Suppressor macrophage treated with lipopolysaccharide for 4 hours (primary cell): ENCODE measurements at regions not wholly inside any gene's neighbourhood (a gene's known extent, or its start where the extent isn't known, plus 50 kb on each side); places are given as distances from the start of the nearest gene placed in this dataset.

Source experiments
- DNase-seq: peaks from one replicate; pipeline ENCODE4 v3.0.0-alpha.2; 2020

DNA sequence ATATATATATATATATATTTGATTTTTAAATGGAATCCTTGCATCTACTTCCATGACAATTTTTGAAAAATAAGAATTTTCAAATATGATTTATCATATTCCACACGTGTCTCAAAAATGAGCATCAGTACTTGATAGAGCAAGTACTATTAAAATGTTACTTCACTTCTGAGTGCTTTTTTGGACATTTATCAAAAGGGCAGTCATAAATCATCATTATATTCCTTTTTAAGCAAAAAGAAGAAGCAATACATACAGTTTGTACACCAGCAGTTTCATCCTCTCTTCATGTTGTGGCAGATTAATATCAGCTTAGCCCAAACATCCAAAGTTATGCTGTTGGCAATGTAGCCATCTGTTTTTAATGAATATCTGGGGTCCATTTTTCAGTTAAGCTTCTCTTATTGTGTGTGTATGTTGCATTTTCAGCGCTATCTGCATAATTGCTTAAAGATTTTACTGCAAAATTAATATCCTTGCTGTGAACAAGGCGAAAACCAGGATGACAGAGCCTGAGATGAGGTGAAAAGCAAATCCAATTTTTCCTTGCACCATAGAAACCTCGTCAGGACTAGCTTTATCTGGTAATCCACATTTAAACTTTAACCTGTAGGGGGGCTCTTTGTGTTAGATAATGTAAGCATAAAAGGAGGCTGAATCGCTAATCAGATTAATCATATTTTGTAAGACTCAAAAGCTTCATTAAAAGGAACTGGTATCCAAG lies 604.9 kb upstream of the AGTR1 start:
- DNase-seq, result no peak

- no peak for DNase-seq
These were observed 604.0 kb upstream of the AGTR1 start for GRCh38 chr3:148093753-148094152.

GRCh38 chr3:148095962-148096361 lies 601.7 kb upstream of the AGTR1 start:
- DNase-seq, result no peak

GRCh38 chr3:148100476-148100875 lies 597.2 kb upstream of the AGTR1 start:
- no peak for DNase-seq

DNA sequence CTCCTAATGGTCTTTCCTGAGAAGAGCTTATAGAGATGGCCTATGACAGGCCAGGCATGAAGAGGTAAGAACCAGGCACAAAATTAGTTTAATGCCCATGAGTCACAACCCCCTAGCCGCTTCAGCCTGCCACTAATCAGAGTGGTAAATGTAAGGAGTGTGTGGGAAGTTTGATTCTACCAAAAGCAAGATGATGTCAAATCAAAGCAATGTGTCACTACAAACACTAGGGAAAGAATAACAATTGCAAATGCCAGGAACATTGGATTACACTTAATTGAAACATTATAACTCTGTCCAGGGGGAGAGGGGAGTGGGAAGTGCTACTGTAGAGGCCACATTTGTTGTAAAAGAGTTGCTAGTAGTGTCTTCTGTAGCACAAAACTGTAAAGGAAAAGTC lies 596.6 kb upstream of the AGTR1 start:
- DNase-seq, result no peak

DNA sequence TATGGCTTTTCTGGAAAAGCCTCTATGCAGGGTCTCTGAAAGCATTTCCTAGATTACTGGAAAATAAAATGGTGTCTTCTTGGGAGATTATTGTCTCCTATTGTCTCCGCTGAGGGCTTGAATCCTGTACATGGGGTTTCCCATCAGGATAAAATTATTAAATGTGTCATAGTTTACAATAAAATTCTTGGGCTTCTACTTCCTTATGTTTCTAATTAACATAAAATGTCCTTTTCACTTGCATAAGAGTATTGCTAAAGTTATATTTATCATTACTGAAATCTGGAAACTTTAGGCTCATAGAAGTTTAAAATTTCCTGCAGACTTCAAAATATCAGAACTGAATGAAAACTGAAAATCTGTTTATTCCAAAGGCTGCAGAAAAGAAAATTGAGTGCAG lies 595.5 kb upstream of the AGTR1 start:
- no peak for DNase-seq

GRCh38 chr3:148106062-148106461 lies 591.6 kb upstream of the AGTR1 start:
- DNase-seq, result no peak

- no peak for DNase-seq
These were observed 570.7 kb upstream of the AGTR1 start for GRCh38 chr3:148126956-148127355.

DNA sequence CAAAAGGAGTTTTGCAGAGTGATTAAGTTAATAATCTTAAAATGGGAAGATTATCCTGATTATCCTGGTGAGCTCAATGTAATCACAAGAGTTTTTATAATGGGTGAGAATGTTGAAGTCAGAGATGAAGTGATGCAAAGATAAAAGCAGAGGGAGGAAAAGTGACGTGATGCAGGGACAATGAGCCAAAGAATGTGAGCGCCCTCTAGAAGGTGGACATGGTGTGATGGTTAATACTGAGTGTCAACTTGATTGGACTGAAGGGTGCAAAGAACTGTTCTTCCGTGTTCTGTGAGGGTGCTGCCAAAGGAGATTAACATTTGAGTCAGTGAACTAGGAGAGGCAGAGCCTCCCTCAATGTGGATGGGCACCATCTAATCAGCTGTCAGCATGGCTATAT lies 569.6 kb upstream of the AGTR1 start:
- no peak for DNase-seq

GRCh38 chr3:148131990-148132638 lies 565.6 kb upstream of the AGTR1 start:
- DNase-seq, result no peak

- no peak for DNase-seq
These were observed 560.9 kb upstream of the AGTR1 start for GRCh38 chr3:148136816-148137215.

DNA sequence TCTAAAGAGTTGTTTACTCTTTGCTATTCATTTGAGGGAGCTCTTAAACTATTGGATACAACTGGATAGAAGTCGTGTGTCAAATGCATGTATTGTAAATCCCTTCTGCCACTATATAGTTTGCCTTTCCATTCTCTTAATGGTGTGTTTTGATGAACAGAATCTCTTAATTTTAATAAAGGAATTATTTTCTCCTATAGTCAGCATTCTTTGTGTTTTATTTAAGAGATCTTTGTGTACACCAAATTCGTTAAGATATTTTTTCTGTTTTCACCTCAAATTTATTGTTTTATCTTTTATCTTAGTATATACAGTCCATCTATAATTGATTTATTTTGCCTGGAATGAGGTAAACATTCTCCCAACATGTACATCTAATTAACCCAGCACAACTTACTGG lies 551.5 kb upstream of the AGTR1 start:
- no peak for DNase-seq

DNA sequence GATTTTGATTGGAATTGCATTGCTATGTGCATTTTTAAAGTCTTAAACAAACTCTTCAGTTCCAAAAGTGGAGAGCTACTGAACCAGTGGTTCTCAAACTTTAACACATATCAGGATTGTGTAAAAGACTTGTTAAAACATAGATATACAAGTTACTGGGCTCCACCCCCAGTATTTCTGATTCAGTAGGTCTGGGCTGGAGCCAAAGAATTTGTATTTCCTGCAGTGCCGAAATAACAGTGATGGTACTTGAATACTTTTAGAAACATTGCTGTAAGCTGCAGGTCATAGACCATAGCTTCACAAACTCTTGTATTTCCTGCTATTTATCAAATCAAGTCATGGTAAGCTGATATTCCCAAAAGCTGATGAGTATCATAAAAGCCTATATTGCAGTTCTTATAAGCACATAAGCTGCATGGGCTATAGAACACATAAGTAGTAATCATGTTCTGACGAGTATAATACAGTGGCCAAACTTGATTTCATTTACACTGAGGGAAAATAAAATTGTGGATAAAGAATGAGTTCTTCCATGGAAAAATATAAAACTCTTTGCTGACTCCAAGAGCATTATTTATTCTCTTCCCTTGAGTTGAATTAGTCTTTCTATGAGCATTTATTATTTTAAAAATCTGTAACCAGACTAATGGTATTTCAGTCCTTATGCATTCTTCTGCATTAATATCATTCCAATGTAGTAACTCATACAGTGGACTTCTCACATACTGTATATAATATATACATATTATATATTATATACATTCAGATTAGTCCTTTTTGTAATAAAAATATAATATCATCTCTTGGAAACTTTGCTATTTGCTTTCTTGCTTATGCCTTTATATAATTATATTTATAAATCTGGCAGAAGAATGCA lies 550.5 kb upstream of the AGTR1 start:
- DNase-seq, result no peak

- DNase-seq, result no peak
These were observed 549.8 kb upstream of the AGTR1 start for GRCh38 chr3:148147903-148148302.

- DNase-seq, result no peak
These were observed 548.1 kb upstream of the AGTR1 start for GRCh38 chr3:148149556-148149955.

DNA sequence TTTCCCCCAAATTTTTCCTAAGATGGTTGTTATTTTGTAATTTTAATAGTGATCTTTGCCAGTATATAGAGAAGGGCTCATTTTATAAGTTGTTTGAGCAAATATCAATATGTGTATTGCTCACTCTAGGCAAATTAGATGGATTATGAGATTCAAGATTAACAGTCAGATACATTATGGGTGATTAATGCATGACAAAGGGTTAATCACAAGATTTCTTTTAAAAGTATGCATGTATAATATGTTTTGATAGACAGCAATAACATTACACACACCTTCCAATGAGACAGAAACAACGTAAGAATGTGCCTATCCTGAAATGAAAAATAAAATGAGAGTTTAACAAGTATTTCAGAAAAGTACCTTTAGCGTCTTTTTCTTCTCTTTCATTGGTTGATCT lies 547.6 kb upstream of the AGTR1 start:
- no peak for DNase-seq

DNA sequence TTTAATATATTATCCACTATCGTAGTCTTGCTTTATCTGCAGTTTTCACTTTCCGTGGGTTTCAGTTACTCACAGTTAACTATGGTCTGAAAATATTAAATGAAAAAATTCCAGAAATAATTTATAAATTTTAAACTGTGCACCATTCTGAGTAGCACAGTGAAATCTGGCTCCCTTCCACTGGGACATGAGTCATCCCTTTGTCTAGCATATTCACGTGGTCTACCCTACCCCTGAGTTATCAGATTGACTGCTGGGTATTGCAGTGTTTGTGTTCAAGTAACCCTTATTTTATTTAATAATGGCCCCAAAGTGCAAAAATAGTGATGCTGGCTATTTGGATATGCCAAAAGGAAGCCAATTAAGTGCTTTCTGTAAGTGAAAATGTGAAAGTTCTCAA lies 539.5 kb upstream of the AGTR1 start:
- no peak for DNase-seq

GRCh38 chr3:148162132-148162531 lies 535.6 kb upstream of the AGTR1 start:
- no peak for DNase-seq

GRCh38 chr3:148168347-148168746 lies 529.4 kb upstream of the AGTR1 start:
- DNase-seq, result no peak

- DNase-seq, result no peak
These were observed 523.9 kb upstream of the AGTR1 start for GRCh38 chr3:148173851-148174250.

DNA sequence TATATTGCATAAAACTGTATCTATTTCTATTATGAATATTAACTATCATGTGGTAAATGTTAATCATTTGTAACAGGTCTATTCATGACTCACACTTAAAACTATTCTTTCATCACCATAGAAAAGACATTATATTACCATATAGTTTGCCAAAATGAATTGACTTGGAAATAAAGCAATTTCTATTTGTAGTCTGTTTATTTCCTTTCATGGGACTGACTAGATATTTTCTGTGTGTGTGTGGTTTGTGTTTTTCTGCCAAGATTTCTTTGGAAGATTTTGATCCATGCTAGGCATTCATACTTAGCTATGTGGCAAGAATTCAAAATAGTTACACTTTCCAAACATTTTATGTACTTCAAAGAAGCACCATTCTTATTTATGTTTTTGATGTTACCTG lies 522.5 kb upstream of the AGTR1 start:
- no peak for DNase-seq

GRCh38 chr3:148178503-148178902 lies 519.2 kb upstream of the AGTR1 start:
- no peak for DNase-seq

DNA sequence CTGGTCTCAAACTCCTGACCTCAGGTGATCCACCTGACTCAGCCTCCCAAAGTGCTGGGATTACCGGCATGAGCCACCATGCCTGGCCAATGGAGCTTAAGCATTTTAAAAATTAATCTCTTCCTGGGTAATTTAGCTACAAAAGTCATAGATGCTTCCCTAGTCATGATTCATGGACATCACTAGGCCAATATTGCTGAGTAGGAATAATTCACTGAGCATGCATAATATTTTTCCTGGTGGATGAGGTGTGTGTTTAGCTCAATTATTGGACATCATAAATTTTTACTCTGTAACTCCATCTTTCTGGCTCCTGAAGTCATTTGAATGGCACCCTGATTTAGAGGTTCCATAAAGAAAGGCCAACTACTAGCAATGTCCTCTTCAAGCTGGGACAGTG lies 512.9 kb upstream of the AGTR1 start:
- DNase-seq, result no peak

GRCh38 chr3:148186881-148187280 lies 510.8 kb upstream of the AGTR1 start:
- no peak for DNase-seq
